ENCODE measurements at regions not wholly inside any gene's neighbourhood (a gene's known extent, or its start where the extent isn't known, plus 50 kb on each side); places are given as distances from the start of the nearest gene placed in this dataset.

DNA sequence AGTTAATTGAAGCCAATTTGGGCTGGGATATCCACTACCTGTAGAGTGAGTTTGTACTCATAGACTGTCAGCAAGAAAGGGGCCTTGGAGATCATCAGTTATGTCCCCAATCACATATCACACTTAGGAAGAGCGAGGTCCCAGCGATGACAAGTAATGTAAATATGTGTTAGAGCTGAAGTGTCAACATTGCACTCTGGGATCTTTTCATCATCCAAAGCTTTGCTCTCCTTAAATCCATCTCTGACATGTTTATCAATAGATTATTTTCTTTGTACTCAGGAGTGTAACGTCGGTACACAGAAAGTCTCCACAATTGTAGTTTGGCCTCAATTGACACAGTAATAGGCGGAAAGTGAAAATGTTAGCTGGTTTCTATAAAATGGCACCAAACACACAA lies 113.7 kb upstream of the TPRG1 start:
- TF ChIP-seq, protein P1, sequence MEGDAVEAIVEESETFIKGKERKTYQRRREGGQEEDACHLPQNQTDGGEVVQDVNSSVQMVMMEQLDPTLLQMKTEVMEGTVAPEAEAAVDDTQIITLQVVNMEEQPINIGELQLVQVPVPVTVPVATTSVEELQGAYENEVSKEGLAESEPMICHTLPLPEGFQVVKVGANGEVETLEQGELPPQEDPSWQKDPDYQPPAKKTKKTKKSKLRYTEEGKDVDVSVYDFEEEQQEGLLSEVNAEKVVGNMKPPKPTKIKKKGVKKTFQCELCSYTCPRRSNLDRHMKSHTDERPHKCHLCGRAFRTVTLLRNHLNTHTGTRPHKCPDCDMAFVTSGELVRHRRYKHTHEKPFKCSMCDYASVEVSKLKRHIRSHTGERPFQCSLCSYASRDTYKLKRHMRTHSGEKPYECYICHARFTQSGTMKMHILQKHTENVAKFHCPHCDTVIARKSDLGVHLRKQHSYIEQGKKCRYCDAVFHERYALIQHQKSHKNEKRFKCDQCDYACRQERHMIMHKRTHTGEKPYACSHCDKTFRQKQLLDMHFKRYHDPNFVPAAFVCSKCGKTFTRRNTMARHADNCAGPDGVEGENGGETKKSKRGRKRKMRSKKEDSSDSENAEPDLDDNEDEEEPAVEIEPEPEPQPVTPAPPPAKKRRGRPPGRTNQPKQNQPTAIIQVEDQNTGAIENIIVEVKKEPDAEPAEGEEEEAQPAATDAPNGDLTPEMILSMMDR (IDR thresholded peaks at IDR 0.05), result no peak
- TF ChIP-seq POLR2AphosphoS5 (IDR thresholded peaks at IDR 0.05) (no peak), POLR2A (IDR thresholded peaks at IDR 0.05; ENCODE audit: low read depth) (no peak)

All from esophagus muscularis mucosa (tissue), 3 donors.